Fibroblast of the conjunctiva (primary cell): ENCODE measurements at regions not wholly inside any gene's neighbourhood (a gene's known extent, or its start where the extent isn't known, plus 50 kb on each side); places are given as distances from the start of the nearest gene placed in this dataset.
"Not testable (repeated sequence)": the region's sequence is repeated elsewhere in the genome, so short reads cannot be mapped to it uniquely, and the experiment has no call there.

Experiments
- DNase-seq: peaks from one replicate; pipeline ENCODE4 v3.0.0-alpha.2; 2010; ENCODE audit warnings: low read depth

- no peak for DNase-seq
Measured at GRCh38 chr5:163885117-163885516, 379.7 kb downstream of the MAT2B start.

DNA sequence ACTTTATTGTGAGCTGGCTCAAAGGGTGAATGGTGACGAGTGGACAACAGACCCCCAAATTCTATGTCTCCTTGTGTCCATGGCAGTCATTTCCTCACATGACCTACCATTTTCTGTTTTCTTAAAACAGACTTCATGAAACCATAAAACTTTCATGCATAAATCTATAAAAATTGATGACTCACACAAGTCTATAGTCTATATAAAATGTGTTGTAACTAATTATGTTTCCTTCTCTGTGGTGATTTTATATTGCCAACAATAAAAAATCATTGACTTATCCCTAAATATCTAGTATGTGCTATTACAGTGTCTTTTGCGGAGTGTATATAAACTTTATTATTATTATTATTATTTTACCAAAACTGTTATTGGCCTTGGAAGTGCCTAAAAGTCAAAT, 382.4 kb downstream of the MAT2B start:
- no peak for DNase-seq

GRCh38 chr5:163888366-163888765, 382.9 kb downstream of the MAT2B start:
- no peak for DNase-seq

DNA sequence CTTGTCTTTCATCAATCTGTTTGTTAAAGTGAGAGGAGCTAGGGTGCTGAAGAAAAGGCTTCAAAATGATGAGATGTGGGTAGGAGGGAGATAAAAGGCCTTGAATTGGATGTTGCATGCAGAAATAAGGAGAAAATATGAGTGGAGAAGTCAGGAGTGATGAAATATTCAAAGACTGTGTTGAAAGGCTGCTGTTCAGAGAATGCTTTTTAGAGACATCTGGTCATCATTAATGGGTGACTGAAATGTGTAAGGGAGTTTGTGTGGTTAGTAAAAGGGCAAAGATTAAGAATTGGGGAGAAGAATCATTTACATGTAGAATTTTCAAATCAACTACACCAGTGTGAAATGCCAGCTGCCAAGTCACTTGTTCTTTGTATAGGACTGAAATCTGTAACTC, 383.9 kb downstream of the MAT2B start:
- peak; percentile 76 for DNase-seq

DNA sequence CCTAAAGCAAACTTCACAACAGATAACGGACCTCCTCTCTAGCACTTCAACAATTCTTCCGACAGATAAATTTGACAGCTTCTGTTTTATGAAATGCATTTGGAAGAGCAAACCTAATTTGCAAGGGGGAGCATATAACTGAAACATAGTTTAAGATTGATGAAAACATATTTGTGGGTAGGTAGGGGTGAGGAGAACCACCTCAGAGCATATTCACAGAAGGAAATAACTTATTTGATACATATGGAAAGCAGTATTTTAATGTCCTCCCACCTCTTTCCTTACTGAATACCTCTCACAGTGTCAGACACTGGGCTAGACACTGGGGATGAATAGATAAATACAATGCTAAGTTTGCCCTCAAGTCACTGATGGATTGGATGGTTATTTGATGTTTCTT, 384.8 kb downstream of the MAT2B start:
- no peak for DNase-seq

DNA sequence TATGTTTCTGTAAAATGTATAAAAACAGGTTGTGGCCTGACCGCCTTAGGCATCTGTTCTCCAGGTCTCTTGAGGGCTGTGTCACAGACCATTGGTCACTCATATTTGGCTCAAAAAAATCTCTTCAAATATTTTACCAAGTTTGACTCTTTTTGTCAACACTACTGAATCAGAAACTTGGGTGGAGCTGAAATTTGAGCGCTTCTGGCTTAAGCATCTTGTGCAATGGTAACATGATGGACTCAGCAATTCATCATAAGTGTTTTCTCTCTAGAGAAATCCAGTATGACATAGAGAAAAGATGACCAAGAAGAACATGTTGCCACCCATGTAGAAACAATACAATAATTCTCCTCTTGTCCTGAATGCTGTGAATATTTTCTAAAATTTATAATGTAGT, 387.9 kb downstream of the MAT2B start:
- peak; percentile 48 for DNase-seq

- no peak for DNase-seq
Measured at GRCh38 chr5:163894645-163895044, 389.2 kb downstream of the MAT2B start.

GRCh38 chr5:163898873-163899272, 393.5 kb downstream of the MAT2B start:
- no peak for DNase-seq

DNA sequence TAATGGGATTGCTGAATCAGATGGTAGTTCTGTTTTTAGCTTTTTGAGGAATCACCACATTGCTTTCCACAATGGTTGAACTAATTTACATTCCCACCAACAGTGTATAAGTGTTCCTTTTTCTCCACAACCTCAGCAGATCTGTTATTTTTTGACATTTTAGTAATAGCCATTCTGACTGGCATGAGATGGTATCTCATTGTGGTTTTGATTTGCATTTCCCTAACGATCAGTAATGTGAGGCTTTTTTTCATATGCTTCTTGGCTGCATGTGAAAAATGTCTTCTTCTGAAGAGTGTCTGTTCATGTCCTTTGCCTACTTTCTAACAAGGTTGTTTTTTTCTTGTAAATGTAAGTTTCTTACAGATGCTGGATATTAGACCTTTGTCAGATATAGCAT, 402.4 kb downstream of the MAT2B start:
- DNase-seq, result not testable (repeated sequence)

DNA sequence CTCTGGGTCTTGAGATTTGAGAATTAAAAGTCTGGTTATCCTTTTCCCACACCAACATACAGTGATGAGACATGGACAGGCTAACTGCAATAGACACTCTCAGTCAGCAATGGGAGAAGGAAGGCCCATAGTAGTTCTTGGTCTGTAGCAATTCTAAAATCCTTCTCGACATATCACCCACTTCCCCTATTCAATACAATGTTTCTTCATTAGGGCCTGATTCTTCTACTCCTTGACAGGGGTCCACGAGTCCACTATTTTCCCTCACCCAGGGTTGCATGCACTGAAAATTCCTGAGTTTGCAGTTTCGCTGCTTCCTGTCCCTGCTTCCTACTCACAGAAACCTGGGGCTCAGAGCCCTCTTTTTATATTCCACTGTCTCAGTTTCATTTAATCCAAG, 402.8 kb downstream of the MAT2B start:
- no peak for DNase-seq

DNA sequence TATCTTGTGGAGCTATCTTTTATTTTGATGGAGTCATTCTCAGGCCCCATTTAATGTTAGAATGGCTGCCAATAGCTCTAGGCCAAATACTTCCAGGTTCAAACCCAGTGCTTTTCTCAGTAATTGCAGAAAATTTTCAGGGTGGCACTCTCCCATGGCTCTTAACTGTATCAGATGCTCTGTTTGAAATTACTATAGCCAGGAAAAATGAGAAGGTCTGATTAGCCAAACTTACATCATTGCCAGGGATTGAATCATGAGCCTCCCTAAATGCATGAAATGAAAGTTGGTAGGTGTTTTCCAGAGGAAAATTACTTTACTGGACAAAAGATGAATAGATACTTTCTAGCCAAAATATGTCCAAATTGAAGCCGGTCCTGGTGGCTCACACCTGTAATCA, 404.8 kb downstream of the MAT2B start:
- no peak for DNase-seq

- DNase-seq, result no peak
Measured at GRCh38 chr5:163912046-163912445, 406.6 kb downstream of the MAT2B start.

DNA sequence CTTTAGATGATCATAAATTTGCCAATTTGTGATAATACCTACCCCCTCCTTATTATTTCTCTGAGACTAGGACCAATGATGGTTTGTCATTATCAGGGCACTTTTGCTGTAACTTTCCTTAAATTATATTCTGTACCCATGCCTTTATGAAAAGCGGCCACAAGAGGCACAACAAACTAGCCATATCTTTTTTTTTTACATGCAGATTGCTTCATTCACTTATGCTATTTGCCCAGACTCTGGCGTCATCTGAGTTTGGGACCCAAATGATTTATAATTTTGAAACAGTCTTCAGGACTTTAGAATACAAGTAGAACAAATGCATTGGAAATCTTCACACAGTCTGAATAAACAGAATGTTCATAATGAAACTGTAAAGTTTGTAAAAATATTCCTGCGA, 408.1 kb downstream of the MAT2B start:
- DNase-seq, result no peak

- no peak for DNase-seq
Measured at GRCh38 chr5:163914910-163915309, 409.5 kb downstream of the MAT2B start.

GRCh38 chr5:163915481-163915961, 410.1 kb downstream of the MAT2B start:
- DNase-seq, result no peak

- DNase-seq, result no peak
Measured at GRCh38 chr5:163916376-163916775, 411.0 kb downstream of the MAT2B start.

- no peak for DNase-seq
Measured at GRCh38 chr5:163916861-163917260, 411.4 kb downstream of the MAT2B start.

DNA sequence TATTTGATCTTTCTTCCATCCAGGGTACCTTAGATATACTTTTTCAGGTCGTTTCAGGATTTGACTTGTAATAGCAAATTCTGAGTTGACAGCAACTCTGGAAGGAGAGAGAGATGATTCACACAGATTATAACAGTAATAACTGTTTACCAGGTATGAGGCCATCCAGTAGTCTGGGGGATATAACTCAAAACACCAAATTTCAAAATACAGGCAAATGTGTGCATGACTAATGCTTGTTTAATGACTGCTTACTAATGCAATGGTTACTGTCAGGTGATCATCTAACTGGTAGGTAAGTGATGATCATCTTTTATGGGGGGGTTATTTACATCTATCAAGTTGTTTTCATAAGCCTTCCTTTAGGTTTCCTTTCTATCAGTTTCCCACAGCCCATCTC, 412.3 kb downstream of the MAT2B start:
- DNase-seq, result no peak

DNA sequence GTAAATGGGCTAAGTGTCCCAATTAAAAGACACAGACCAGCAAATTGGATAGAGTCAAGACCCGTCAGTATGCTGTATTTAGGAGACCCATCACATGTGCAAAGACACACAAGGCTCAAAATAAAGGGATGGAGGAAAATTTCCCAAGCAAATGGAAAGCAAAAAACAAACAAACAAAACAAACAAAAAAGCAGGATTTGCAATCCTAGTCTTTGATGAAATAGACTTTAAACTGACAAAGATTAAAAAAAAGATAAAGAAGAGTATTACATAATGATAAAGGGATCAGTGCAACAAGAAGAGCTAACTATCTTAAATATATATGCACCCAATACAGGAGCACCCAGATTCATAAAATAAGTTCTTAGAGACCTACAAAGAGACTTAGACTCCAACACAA, 429.6 kb downstream of the MAT2B start:
- not testable (repeated sequence) for DNase-seq

DNA sequence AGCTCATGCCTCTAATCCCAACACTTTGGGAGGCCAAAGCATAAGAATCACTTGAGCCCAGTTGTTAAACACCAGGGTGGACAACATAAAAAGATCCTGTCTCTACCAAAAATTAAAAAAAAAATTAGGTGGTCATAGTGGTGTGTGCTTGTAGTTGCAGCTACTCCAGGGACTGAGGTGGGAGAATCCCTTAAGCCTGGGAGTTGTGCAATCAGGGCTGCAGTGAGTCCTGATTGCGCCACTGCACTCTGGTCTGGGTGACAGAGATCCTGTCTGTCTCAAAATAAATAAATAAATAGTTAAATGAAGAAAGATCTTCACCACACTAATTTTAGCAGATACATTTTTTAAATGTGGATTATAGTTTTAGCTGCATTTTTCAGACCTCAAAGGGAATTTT, 433.2 kb downstream of the MAT2B start:
- DNase-seq, result no peak

- no peak for DNase-seq
Measured at GRCh38 chr5:163941079-163941478, 435.7 kb downstream of the MAT2B start.

GRCh38 chr5:163943546-163943945, 438.1 kb downstream of the MAT2B start:
- no peak for DNase-seq

DNA sequence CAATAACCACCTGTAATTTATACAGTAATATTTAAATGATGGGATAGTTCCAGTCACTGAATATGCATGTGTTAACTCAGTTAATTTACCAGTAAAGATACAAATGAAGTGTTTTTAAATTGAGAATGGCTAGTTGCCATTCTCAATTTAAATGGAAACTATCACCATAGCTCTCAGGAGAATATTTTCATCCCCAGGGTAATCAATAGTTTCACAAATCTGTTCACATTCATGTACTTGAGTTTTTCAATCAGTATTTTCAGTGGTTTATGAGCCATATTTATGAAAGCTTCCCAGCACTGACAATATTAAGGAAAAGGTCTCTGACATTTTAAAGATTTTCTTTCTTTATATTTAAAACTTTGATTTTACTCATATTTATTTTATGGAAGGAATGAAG, 439.3 kb downstream of the MAT2B start:
- DNase-seq, result no peak

DNA sequence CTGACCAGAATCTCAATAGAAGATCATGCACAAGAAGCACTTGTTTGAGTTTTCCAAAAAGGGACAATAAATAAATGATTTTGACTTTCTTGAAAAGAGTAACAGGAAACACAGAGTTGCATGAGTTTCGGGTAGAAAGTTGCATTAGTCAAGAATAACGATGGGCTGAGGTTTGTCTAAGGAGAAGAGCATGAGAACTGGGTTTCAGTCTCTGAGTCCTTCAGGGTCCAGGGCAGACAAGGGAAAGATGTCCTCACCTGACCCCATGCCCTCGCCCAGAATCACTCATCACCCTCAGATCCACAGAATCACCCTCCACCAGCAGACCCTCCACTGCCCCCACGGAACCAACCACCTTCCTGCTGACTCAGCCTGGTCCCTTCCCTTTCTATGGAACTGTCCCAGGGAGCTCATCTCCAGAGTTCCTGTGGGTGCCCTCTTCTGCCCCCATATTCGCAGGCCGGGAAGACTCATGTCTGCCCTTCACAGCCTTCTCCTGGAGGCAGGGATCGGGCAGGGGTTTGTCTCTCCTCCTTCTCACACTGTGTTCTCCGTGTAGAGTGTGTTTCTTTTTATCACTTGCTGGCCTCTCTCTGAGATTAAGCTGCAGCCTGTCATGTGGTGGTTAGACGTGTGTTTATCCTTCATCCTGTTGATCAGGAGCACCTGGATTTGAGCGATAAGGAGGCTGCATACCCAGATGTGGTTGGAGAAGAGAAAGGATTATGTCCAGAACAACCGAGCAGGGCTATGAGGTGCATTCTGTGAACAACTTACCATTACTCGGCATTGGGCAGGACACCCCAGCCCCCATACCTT, 442.6 kb downstream of the MAT2B start:
- no peak for DNase-seq
